B cell (primary cell): ENCODE measurements at regions not wholly inside any gene's neighbourhood (a gene's known extent, or its start where the extent isn't known, plus 50 kb on each side); places are given as distances from the start of the nearest gene placed in this dataset.

ENCODE experiments used
- ATAC-seq: fragments of 200-7000 bp; cut with Tn5 transposase; one replicate; pipeline ENCODE4 v1.10.0; 2021; ENCODE audit warnings: low read depth, mild to moderate bottlenecking, moderate number of reproducible peaks, moderate library complexity
- CTCF ChIA-PET: fragments of 350-600 bp; sonication (Branson Sonifier 250); formaldehyde crosslinking; loops from one replicate; lab custom pipeline; 2021; ENCODE audit warnings: antibody characterized with exemption, inconsistent platforms; lab: Charles Lee
- POLR2A ChIA-PET: fragments of 350-600 bp; sonication (Branson Sonifier 250); formaldehyde crosslinking; loops from one replicate; lab custom pipeline; 2021; ENCODE audit warnings: antibody characterized with exemption; lab: Charles Lee
- DNase-seq: peaks from one replicate; pipeline ENCODE4 v3.0.0; 2013
- H2AFZ ChIP-seq: 2 replicates; pipeline ENCODE4 v1.6.1; 2012; ENCODE audit warnings: mild to moderate bottlenecking, low read depth, low read length; ENCODE audit not compliant: insufficient read depth, poor library complexity, severe bottlenecking
- H3K27ac ChIP-seq, 2 donors: 1 replicate in 1 of 2; 2 replicates in 1 of 2; pipeline ENCODE4 v1.5.1; 2012 to 2013; ENCODE audit warnings: low read length in 2 of 2, mild to moderate bottlenecking in 2 of 2, moderate library complexity in 1 of 2
- H3K27me3 ChIP-seq, 4 experiments: fragments of 200-600 bp in 1 of 4; sonication (generic) in 1 of 4; replicated peaks in 1 of 4; 1 replicate in 2 of 4; 2 replicates in 2 of 4; pipeline versions ENCODE4 v1.6.1 to v1.7.0; 2013 to 2016; ENCODE audit warnings: low read length in 3 of 4, mild to moderate bottlenecking in 2 of 4, mixed read lengths in 1 of 4, moderate library complexity in 1 of 4; ENCODE audit not compliant: insufficient read depth in 4 of 4, control insufficient read depth in 3 of 4; ENCODE audit errors: control extremely low read depth in 1 of 4
- H3K36me3 ChIP-seq, 2 experiments: replicated peaks in 1 of 2; 1 replicate in 1 of 2; 2 replicates in 1 of 2; pipeline versions ENCODE4 v1.6.1 to v1.7.1; 2013; ENCODE audit warnings: low read length in 1 of 2; ENCODE audit not compliant: insufficient read depth in 2 of 2, control insufficient read depth in 1 of 2; ENCODE audit errors: control extremely low read depth in 1 of 2, extremely low read depth in 1 of 2
- H3K4me1 ChIP-seq, 2 donors: fragments of 200-600 bp in 1 of 2; sonication (generic) in 1 of 2; 1 replicate in 1 of 2; 2 replicates in 1 of 2; pipeline versions ENCODE4 v1.5.1 to v1.6.1; 2013 to 2017; ENCODE audit warnings: low read length in 2 of 2; ENCODE audit not compliant: control insufficient read depth in 2 of 2, insufficient read depth in 2 of 2
- H3K4me2 ChIP-seq: replicated peaks from 2 replicates; pipeline ENCODE3; 2012; ENCODE audit warnings: mild to moderate bottlenecking, low read depth, low read length; ENCODE audit not compliant: poor library complexity, severe bottlenecking
- H3K4me3 ChIP-seq, 5 experiments: fragments of 200-600 bp in 1 of 5; sonication (generic) in 1 of 5; 1 replicate in 3 of 5; 2 replicates in 2 of 5; pipeline versions ENCODE4 v1.5.1 to v1.7.0; 2011 to 2016; ENCODE audit warnings: low read length in 4 of 5, mild to moderate bottlenecking in 4 of 5, low read depth in 2 of 5, control low read depth in 1 of 5, moderate library complexity in 1 of 5; ENCODE audit not compliant: insufficient read depth in 1 of 5; ENCODE audit errors: control extremely low read depth in 1 of 5, extremely low read depth in 1 of 5
- H3K79me2 ChIP-seq: fragments of 200-600 bp; sonication (generic); one replicate; pipeline ENCODE4 v1.6.0; 2016; ENCODE audit warnings: low read length; ENCODE audit not compliant: control insufficient read depth, insufficient read depth
- H3K9ac ChIP-seq: fragments of 200-600 bp; sonication (generic); 2 replicates; pipeline ENCODE4 v1.6.1; 2017; ENCODE audit warnings: mild to moderate bottlenecking, low read length, moderate library complexity
- H3K9me3 ChIP-seq, 3 donors: one replicate each; pipeline versions ENCODE4 v1.6.1 to v1.7.1; 2013; ENCODE audit warnings: low read length in 2 of 3; ENCODE audit not compliant: control insufficient read depth in 2 of 3, insufficient read depth in 1 of 3; ENCODE audit errors: control extremely low read depth in 1 of 3
- H4K20me1 ChIP-seq: 2 replicates; pipeline ENCODE4 v1.6.0; 2012; ENCODE audit warnings: mild to moderate bottlenecking, low read length; ENCODE audit not compliant: insufficient read depth, control insufficient read depth, poor library complexity, severe bottlenecking
- H3K27ac Mint-ChIP-seq: one replicate; pipeline ENCODE4 v1.8.0; 2021; ENCODE audit warnings: mixed read lengths
- H3K27me3 Mint-ChIP-seq: one replicate; pipeline ENCODE4 v1.8.0; 2021; ENCODE audit warnings: mixed read lengths
- H3K4me1 Mint-ChIP-seq: one replicate; pipeline ENCODE4 v1.8.0; 2021; ENCODE audit warnings: mixed read lengths
- H3K4me3 Mint-ChIP-seq: one replicate; pipeline ENCODE4 v1.8.0; 2021; ENCODE audit warnings: mixed read lengths
- H3K9me3 Mint-ChIP-seq: one replicate; pipeline ENCODE4 v1.8.0; 2022; ENCODE audit warnings: mixed read lengths; ENCODE audit not compliant: insufficient read depth
- CTCF ChIP-seq: fragments of 200-600 bp; IDR thresholded peaks from one replicate; pipeline ENCODE4 v1.8.0; 2022; ENCODE audit warnings: antibody characterized with exemption, mild to moderate bottlenecking
- EZH2 ChIP-seq: IDR thresholded peaks from 2 replicates; pipeline ENCODE4 v1.6.1; 2012; ENCODE audit warnings: borderline replicate concordance, low read depth, mild to moderate bottlenecking, moderate library complexity, low read length; ENCODE audit not compliant: insufficient read depth, poor library complexity, severe bottlenecking
- WGBS: methylation state at CpG from one replicate; pipeline ENCODE4 v1.1.5; 2013; ENCODE audit warnings: missing lambda C conversion rate; ENCODE audit not compliant: insufficient coverage; 5-methylcytosine and 5-hydroxymethylcytosine counted together
- intact Hi-C: fragments of 100-400 bp; cut with micrococcal nuclease; formaldehyde crosslinking; loops from one replicate; pipeline ENCODE4 v1.10.0; 2022

GRCh38 chr2:76188334-76189008, 477.8 kb upstream of the GCFC2 start:
- no peak overlapping the region for H3K27ac Mint-ChIP-seq
- H4K20me1 ChIP-seq = no peaks in the 10 kb centered on the region
- no peak overlapping the region for H3K9ac ChIP-seq
- intact Hi-C loops = no loop called here
- WGBS = no CpG with 5 or more reads among the region's 4 CpGs
- POLR2A ChIA-PET = no interaction called here
- no peak overlapping the region for H3K4me3 Mint-ChIP-seq
- no peaks in the 10 kb centered on the region for H3K27me3 ChIP-seq
- DNase-seq (no peak), ATAC-seq (no peak)
- CTCF ChIA-PET = no interaction called here
- no peaks in the 10 kb centered on the region for H3K36me3 ChIP-seq
- H3K9me3 ChIP-seq = no peaks in the 10 kb centered on the region
- H3K4me1 ChIP-seq = no peaks in the 10 kb centered on the region
- H3K4me3 ChIP-seq = no peak overlapping the region
- H3K79me2 ChIP-seq = no peaks in the 10 kb centered on the region
- no peaks in the 10 kb centered on the region for H3K27me3 Mint-ChIP-seq
- H3K4me2 ChIP-seq = no peak overlapping the region
- H3K9me3 Mint-ChIP-seq = no peaks in the 10 kb centered on the region
- TF ChIP-seq CTCF (no peak), EZH2 (no peak)
- no peak overlapping the region for H2AFZ ChIP-seq
- H3K27ac ChIP-seq = no peak overlapping the region
- H3K4me1 Mint-ChIP-seq = no peaks in the 10 kb centered on the region

- Histone ChIP-seq H4K20me1 (no peaks in the 10 kb centered on the region), H3K27ac (no peak overlapping the region), H2AFZ (no peak overlapping the region), H3K27me3 (no peaks in the 10 kb centered on the region), H3K79me2 (no peaks in the 10 kb centered on the region), H3K4me1 (no peaks in the 10 kb centered on the region), H3K36me3 (no peaks in the 10 kb centered on the region), H3K9me3 (no peaks in the 10 kb centered on the region), H3K9ac (no peak overlapping the region), H3K4me3 (no peak overlapping the region), H3K4me2 (no peak overlapping the region)
- intact Hi-C loops = no loop called here
- CTCF ChIA-PET = no interaction called here
- 67% methylated on average over 1 of the region's 1 CpG for WGBS
- no peak overlapping the region for H3K4me3 Mint-ChIP-seq
- DNase-seq (no peak), ATAC-seq (no peak)
- H3K27me3 Mint-ChIP-seq = no peaks in the 10 kb centered on the region
- no peak overlapping the region for H3K27ac Mint-ChIP-seq
- no peaks in the 10 kb centered on the region for H3K9me3 Mint-ChIP-seq
- POLR2A ChIA-PET = no interaction called here
- no peaks in the 10 kb centered on the region for H3K4me1 Mint-ChIP-seq
- TF ChIP-seq EZH2 (no peak), CTCF (no peak)
Measured at GRCh38 chr2:76187415-76187814, 476.7 kb upstream of the GCFC2 start.
